Dedifferentiated amniotic fluid mesenchymal stem cell (primary cell): ENCODE measurements at regions not wholly inside any gene's neighbourhood (a gene's known extent, or its start where the extent isn't known, plus 50 kb on each side); places are given as distances from the start of the nearest gene placed in this dataset.
"Not testable (repeated sequence)": the region's sequence is repeated elsewhere in the genome, so short reads cannot be mapped to it uniquely, and the experiment has no call there.

Experiments used
- DNase-seq: peaks from one replicate; pipeline ENCODE4 v3.0.0-alpha.2; 2016; ENCODE audit errors: extremely low spot score

DNA sequence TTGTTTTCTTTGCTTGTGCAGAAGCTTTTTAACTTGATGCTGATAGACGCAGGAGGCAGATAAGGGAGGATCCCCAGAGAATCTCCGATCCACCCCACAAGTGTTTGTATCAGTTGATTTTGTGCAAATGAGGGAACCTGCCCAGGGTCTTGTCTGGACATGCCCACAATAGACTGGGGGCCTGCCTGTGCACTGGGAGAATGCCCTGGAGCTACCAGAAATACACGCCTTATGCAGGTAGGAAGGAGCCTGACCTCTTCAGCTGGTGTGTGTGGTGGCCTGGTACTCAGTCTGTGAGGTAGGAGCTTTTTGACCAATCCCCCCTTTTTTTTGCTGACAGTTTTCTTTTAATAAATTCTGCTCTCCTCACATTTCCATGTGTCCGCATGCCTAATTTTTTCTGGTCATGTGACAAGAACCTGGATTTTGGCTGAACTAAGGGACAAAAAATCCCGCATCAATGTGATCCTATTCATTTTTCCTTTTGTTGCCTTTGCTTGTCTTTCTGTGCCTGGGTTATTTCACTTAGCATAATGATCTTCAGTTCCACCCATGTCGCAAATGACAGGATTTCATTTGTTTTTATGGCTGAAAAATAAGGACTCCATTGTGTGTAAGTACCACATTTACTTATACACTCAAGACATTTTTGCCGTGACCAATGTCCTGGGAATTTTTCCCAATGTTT, 430.6 kb upstream of the NRG3 start:
- no peak for DNase-seq

DNA sequence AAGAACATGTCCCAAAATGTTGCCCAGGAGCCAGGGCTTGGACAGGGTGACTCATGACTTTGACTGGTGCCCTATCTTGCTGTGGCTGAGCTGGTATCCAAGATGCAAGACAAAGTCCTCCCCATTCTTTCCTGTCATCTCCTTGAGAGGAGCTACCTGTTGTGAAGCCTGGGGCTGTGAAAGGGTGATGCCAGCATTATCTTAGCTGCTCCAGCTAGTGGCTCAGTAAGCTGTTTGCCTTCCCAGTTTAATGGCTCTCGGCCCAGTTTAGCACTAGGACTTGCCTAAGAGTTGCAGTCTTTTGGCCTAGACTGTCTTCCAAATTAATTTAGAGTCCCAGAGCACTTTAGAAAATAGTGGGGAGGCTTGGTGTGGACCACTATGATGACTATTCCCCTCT, 424.3 kb upstream of the NRG3 start:
- no peak for DNase-seq

DNA sequence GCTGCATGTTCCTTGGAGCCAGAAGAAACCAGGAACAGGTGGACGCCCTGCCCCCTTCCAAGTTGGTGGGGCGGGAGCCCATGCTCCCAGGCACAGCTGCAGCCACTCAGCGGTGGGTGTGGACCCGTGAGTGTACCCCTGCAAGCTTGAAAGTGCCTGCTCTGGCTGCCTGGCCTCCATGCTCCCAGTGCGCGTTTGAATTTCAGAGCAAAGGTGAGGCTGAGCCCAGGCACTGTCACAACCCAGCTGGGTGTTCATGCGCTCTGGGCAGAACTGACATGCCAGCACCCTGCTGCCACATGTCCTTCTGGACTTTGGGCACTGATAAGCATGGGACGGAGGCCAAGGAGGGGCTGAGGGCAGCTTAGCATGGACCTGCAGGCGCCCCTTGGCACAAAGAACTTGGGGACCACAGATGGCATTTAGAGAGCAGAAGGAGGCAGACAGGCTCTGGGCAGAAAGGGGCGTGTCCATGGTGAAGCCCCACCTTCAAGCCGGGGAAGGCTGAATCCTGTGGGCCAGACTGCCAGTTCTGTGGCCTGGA, 402.0 kb upstream of the NRG3 start:
- DNase-seq, result no peak

DNA sequence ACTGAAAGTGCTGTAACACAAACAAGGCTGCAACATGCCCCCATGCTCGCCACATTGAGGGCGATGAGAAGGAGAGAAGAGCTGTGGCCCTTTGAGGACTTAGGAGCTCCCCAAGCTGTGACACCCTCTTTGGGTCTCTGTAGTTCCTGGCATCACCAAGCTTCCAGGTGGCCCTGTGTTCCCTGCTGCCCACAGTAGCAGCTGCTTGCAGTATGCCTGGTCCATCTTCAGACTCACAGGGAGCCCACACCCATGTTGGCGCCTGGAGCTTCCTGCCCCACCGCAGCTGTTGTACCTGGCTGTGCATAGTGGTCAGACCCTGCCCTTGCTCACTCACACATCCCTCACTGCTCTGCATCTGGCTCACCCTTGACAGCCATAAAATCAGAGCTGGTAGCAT, 401.2 kb upstream of the NRG3 start:
- no peak for DNase-seq

DNA sequence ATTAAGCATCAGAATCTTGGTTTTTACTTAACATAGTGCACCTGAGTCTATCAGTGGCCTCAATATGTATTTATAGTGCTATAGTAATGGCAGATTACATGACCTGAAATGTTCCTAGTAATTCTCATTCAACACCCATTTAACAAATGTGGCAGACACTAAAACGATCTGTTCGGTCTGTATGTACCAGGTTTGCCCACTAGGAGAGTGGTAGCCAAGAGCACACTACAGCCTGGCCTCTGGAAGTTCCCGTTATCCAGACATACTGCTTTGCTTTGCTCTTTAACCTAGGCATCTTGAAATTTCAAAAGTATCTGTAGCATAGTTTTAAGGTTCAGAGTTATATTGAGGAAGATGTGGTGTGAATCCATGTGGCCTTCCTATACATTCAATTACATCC, 395.7 kb upstream of the NRG3 start:
- DNase-seq, result no peak

DNA sequence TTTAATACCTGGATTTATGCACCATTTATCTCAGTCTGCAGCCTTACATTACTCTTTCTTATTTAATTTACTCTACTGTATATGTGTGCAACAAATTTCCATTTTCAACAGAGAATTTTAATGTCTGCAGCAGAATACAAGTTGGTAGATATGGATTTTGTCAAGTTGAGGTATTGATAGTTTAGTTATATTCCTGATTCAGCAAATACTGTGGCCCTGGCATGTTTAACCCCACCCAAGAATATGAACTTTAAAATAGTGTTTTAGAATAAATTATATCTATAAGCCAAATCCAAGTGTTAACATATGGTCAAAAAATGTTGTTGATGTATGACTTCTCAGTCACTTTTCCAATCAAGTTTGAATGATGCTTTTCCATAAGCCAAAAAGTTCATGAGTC, 378.4 kb upstream of the NRG3 start:
- no peak for DNase-seq

DNA sequence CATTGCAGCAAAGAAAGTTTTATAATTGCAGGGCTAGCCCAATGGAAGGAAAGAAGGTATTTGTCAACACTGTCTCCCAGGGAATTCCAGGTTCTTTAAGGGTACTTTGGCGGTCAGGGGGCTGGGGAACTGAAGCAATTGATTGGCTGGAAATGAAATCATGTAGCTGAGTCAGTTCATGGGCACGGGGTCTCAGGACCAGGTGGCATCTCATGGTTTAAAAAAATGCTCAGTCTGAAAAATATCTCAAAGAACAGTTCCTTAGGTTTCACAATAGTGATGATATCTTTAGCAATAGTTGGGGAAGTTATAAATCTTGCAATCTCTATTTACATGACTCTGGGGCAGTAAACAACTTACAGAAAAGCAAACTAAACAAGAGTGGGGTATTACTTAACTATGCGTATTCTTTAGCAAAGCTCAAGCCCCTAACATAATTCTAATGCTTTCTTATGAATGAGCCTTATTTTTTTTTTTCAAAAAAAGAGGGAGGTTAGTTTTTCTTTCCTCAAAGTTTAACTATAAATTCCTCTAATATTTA, 376.9 kb upstream of the NRG3 start:
- DNase-seq, result no peak

DNA sequence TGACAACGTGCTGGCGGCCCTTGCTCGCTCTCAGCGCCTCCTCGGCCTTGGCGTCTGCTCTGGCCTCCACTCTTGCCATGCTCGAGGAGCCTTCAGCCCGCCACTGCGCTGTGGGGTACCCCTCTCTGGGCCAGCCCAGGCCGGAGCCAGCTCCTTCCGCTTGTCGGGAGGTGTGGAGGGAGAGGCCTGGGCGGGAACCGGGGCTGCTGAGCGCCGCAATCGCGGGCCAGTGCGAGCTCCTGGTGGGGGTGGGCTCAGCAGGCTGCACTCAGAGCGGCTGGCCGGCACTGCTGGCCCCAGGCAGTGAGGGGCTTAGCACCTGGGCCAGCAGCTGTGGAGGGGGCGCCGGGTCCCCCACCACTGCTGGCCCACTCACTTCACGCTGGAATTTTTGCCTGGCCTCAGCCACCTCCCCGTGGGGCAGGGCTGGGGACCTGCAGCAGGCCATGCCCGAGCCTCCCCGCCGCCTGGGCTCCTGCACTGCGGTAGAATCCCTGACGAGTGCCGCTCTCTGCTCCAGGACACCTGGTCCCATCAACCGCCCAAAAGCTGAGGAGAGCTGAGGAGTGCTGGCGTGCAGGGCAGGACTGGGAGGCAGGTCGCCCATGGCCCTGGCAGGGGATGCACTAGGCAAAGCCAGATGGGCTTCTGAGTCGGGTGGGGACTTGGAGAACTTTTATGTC, 372.2 kb upstream of the NRG3 start:
- no peak for DNase-seq

DNA sequence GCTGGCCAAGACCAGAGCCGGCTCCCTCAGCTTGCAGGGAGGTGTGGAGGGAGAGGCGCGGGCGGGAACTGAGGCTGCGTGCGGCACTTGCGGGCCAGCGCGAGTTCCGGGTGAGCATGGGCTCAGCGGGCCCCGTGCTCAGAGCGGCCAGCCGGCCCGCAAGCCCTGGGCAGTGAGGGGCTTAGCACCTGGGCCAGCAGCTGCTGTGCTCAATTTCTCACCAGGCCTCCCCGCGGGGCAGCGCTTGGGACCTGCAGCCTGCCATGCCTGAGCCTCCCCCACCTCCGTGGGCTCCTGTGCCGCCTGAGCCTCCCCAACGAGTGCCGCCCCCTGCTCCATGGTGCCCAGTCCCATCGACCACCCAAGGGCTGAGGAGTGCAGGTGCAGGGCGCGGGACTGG, 369.2 kb upstream of the NRG3 start:
- not testable (repeated sequence) for DNase-seq

DNA sequence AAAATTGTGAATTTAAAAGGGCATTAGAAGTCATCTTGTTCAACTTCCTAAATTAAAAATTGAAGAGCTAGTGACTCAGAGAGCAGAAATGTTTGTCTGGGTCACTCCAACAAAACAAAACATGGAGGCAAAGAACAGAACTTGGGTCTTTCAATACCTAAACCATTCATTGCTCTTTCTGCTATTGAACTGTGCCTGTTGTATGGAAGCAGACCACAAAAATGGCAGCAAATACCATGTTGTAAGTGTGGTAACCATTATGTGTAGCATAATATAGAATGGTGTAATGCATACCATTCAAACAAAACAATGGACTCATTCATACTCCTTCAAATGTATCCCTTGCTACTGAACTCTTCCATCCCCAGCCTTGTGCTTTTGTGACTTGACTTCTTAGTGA, 360.2 kb upstream of the NRG3 start:
- no peak for DNase-seq

DNA sequence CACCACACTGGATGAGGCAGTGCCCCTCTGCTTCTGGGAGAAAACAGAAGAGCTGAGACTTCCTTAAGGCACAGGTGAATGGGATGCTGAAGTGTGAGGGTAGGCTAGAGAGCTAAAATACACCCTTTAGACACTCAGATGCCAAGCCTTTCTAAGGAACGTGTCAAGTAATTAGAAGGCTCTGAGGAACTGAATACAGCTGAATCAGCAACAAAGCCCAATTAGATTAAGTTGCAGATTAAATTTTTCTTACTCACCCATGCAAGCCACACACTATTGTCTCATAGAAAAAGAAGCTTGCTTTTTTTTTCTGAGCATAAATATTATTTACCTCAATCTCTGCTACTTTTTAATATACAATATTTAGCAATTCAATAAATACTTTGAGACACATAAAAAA, 354.3 kb upstream of the NRG3 start:
- DNase-seq, result no peak

DNA sequence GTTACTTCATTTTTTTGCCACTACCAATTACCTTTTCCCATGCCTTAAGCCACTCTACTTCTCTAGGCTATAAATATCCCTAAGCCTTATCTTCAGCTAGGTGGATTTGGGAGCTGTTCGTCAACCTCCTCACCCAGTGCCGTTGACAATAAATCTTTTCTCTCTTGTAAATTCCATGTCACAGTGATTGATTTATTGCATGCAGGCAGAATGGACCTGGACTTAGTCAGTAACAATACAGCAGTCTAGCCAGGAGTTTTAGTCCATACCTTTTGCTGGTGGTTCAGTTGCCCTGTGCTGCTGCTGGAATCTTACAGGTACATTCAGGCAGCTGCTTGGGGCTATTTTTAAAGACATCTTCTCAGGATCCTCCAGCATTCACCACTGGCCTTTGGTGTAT, 350.5 kb upstream of the NRG3 start:
- no peak for DNase-seq

DNA sequence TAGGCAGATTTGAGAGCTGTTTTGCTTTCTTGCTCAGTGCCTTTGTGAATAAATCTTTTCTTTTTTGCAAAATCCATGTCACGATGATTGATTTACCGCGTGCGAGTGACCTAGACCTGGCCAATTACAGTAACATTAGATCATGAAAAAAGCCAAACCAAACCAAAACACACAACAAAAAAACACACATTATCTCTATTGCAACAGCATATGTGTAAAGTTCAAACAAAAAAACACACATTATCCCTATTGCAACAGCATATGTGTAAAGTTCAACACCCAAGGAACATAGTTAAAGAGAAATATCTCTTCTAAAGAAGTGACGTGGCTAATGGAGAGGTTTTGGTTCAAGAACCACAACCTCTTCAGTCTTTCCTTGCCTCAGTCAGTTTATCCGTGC, 342.6 kb upstream of the NRG3 start:
- no peak for DNase-seq

DNA sequence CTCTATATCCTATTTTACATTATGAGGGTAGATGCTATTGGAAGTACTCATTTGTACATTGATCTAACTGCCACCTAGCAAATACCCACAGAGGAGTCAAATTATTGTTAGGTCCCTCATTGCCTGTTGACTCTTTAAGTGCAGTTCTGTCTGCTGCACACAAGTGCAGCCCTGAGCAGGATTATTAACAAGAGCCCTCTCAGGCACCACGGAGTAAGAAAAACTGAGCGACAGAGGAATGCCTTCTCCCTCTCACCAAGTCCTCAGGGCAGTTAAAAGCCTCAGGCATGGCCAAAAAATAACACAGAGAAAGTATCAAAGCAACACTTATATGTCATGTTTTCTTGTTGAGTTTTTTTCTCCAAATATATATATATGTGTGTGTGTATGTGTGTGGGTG, 340.0 kb upstream of the NRG3 start:
- DNase-seq, result no peak

DNA sequence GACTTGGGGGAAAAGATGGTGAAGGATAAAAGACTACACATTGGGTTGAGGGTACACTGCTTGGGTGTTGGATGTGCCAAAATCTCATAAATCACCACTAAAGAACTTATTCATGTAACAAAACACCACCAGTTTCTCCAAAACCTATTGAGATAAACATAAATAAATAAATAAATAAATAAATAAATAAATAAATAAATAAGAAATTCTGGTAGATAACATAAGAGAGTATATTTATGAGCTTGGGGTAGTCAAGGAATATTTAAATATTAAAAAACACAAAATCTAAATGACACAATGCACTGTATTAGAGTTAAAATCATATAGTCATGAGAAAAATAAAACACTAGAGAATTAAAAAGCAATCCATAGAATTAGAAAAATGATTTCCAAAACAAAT, 333.5 kb upstream of the NRG3 start:
- no peak for DNase-seq

DNA sequence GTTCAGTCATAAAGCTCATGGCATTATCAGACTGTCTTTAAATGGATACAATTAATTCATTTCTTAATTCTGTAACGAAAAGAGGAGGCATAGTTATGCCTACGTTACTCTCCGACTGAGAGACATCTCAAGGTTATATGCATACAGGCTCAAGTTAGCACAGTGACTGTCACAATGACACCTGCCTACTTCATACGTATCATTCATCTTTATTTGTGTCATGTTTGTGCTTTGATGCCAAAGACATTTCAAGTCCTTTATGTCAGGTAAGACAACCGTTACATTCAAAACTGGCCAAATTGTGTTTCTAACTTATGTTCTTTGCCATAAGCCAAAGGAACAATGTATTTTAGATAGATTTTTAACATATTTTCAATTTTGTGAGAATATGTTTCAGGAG, 328.8 kb upstream of the NRG3 start:
- no peak for DNase-seq

DNA sequence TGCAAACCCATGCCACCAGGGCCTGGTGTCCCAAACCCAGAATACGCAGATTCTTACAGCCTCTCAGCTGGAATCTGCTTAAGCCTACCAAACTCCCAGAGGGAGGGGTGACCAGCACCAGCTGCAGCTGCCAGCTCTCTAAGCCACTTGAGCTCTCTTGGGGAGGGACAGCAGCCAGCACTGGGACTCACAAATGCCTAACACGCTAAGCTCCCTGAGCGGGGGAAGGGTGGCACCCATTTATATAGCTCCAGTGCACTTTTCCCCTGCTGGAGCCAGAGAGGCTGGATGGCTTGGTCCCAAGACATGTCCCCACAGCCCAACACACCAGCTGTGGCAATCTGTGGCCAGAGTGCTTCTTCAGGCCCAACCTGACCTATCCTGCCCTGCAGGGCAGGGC, 326.8 kb upstream of the NRG3 start:
- no peak for DNase-seq

DNA sequence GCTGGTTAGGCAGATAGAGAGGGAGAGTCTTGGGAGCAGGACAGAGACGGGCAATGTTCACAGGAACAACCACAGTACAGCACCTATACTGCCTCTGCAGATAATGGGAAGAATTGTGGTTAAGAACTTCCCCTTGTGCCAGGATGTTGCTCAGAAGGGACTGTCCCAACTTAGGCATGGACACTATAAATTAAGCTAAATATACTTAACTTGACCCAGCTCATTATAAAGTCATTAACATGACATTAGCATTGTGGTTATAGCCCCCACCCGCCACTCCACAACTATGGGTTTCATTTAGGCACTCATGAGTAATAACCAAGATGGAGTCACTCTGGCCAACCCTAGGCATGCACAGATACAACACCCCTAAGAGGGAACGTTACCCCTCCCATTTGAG, 310.9 kb upstream of the NRG3 start:
- DNase-seq, result no peak

DNA sequence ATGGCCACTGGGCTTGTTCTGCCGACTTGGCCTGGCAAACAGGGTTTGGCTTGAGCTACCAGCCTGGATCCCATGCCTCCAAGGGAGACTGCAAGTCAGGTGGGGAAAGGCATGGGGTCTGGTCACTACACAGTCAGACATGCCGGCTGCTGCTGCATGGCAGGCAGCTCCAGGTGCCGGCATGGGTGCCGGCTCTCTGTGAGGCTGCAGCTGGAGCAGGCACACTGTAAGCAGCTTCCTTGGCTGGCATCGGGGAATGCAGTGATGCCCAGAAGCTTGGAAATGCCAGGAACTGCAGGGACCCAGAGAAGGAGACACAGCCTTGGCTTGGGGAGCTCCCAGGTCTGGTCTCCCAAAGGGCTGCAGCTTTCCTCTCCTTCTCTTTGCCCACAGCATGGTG, 305.5 kb upstream of the NRG3 start:
- no peak for DNase-seq

DNA sequence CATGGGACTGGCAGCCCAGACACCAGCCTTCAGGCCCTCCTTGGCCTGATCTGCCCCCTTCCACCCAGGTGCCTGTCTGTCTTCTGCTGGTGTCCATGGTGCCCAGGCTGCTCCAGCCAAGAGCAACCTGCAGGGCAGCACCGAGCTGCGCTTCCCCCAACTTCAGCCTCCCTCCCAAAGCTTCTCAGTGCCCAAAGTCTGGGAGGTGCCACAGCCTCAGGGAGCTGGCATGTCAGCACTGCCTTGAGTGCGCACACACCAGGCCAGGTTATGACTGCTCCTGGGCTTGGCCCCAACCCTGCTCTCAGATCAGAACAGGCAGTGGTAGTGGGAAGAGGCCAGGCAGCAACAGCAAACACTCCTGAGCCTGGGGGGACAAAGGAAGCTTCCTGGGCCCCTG, 304.6 kb upstream of the NRG3 start:
- DNase-seq, result no peak

DNA sequence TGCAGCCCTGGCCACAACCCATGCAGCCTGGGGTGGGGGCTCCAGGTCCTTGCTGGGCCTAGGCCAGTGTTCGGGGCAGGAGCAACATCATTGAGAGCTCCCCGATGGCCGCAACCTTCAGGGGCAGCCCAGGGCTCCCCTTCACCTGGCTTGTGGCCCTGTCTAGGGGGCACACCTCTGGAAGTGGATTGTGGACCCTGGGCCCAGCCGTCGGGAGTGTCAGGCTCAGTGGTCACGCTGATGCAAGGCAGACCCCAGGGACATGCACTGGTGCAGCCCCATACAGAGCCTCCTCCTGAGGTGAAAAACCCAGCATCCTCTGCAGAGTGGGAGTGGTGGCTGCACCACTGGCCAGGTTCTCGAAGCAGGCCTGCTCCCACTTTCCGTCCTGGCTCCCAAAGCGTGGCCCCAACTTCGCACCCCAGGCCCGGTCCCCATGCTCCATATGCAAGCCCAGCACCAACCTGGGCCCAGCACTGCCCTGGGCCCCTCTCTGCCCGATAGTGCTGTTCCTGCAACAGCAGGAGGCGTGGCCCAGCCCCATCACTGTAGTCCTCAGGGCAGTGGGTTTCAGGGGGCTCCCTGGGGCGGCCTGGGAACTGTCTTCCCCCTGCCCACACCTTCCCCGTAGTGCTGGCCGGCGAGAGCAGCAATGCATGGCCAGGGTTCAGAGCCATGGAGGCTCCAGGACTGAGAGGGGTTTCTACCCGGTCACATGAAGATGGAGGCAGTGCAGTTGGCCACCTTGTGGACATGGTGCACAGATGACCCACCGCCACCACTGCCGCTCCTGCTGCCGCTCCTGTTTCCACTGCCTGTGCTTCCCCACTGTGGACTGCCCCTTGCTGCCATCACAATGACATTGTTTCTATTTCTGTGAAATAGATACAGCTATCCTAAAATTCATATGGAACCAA, 303.9 kb upstream of the NRG3 start:
- no peak for DNase-seq

DNA sequence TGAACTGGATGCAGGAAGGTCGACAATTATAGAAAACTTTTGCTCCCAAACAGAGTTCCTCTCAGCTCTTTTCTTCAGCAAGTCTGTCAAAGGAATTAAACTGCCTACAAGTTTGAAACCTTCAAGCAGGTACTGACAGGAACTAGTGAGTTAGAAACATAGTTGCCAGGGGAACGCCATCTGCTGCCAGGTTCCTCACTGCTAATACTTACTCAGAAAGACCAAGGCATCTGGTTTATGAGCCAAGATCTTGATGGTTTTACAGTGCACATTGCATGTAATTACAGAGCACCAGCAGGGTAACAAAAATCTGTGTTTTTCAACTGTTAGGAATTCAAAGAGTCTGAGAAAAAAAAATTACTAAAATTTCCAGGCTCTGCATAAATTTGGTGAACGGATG, 300.0 kb upstream of the NRG3 start:
- DNase-seq, result no peak
